ENCODE measurements at regions not wholly inside any gene's neighbourhood (a gene's known extent, or its start where the extent isn't known, plus 50 kb on each side); places are given as distances from the start of the nearest gene placed in this dataset.

- no peak overlapping the region for H2BK15ac ChIP-seq (ENCODE audit: low read length)
- H2BK5ac ChIP-seq (ENCODE audit: low read length), result no peak overlapping the region
- H3K27ac ChIP-seq (replicated peaks; ENCODE audit: low read length), result no peak overlapping the region
- H3K18ac ChIP-seq (ENCODE audit: low read length), result no peak overlapping the region
- H2BK120ac ChIP-seq (ENCODE audit: low read depth, low read length), result no peak overlapping the region
- DNase-seq (ENCODE audit: low spot score), result no peak
- H3K79me1 ChIP-seq (ENCODE audit: low read depth, low read length), result no peaks in the 10 kb centered on the region
- no peak overlapping the region for H4K91ac ChIP-seq (ENCODE audit: low read depth, low read length, poor library complexity)
- no CpG with 5 or more reads among the region's 3 CpGs for WGBS, 2 donors (ENCODE audit: extremely low coverage in 2 of 2, insufficient read length in 2 of 2, insufficient replicate concordance in 1 of 2)
- H3K9me3 ChIP-seq (replicated peaks in 1 of 2; ENCODE audit: control insufficient read depth in 2 of 2, insufficient read depth in 1 of 2, low read depth in 1 of 2, low read length in 2 of 2), result no peaks in the 10 kb centered on the region
- no peak overlapping the region for H2AFZ ChIP-seq (ENCODE audit: low read length)
- no peaks in the 10 kb centered on the region for H3K36me3 ChIP-seq (replicated peaks in 1 of 2; ENCODE audit: control insufficient read depth in 2 of 2, insufficient read depth in 2 of 2, low read length in 2 of 2)
- H2BK12ac ChIP-seq (ENCODE audit: low read length), result no peak overlapping the region
- H3K4me2 ChIP-seq (ENCODE audit: insufficient read depth, low read length, poor library complexity, severe bottlenecking), result no peak overlapping the region
- H3K23ac ChIP-seq (ENCODE audit: low read depth, low read length, poor library complexity), result no peak overlapping the region
- no peak overlapping the region for H2AK5ac ChIP-seq (ENCODE audit: low read depth, low read length)
- no peak overlapping the region for H4K8ac ChIP-seq (ENCODE audit: low read depth, low read length)
- no peak overlapping the region for H3K14ac ChIP-seq (ENCODE audit: low read length)
- H3K27me3 ChIP-seq (ENCODE audit: control insufficient read depth in 3 of 3, insufficient read depth in 3 of 3, low read depth in 1 of 3, low read length in 3 of 3), result no peaks in the 10 kb centered on the region
- H3K4ac ChIP-seq (ENCODE audit: low read length), result no peak overlapping the region
- H3K9ac ChIP-seq (ENCODE audit: low read depth, low read length, poor library complexity), result no peak overlapping the region
- H3K4me3 ChIP-seq (ENCODE audit: low read length in 2 of 2), result no peak overlapping the region
- H3K4me1 ChIP-seq (ENCODE audit: control insufficient read depth in 2 of 2, insufficient read depth in 1 of 2, low read depth in 1 of 2, low read length in 2 of 2), result peaks cover 20 to 22% of the 10 kb centered on the region in 2 donors
Measured at GRCh38 chr12:123100882-123101281, 50.0 kb downstream of the PITPNM2 start.

- Histone ChIP-seq H3K4me1 (ENCODE audit: control insufficient read depth in 2 of 2, insufficient read depth in 1 of 2, low read depth in 1 of 2, low read length in 2 of 2) (peaks cover 16 to 18% of the 10 kb centered on the region in 2 donors), H3K36me3 (replicated peaks in 1 of 2; ENCODE audit: control insufficient read depth in 2 of 2, insufficient read depth in 2 of 2, low read length in 2 of 2) (no peaks in the 10 kb centered on the region), H3K79me1 (ENCODE audit: low read depth, low read length) (no peaks in the 10 kb centered on the region), H3K27ac (replicated peaks; ENCODE audit: low read length) (no peak overlapping the region), H3K9ac (ENCODE audit: low read depth, low read length, poor library complexity) (no peak overlapping the region), H3K23ac (ENCODE audit: low read depth, low read length, poor library complexity) (no peak overlapping the region), H2AK5ac (ENCODE audit: low read depth, low read length) (no peak overlapping the region), H3K18ac (ENCODE audit: low read length) (no peak overlapping the region), H4K91ac (ENCODE audit: low read depth, low read length, poor library complexity) (no peak overlapping the region), H3K14ac (ENCODE audit: low read length) (no peak overlapping the region), H2AFZ (ENCODE audit: low read length) (no peak overlapping the region), H3K27me3 (ENCODE audit: control insufficient read depth in 3 of 3, insufficient read depth in 3 of 3, low read depth in 1 of 3, low read length in 3 of 3) (no peaks in the 10 kb centered on the region), H2BK5ac (ENCODE audit: low read length) (no peak overlapping the region), H2BK12ac (ENCODE audit: low read length) (no peak overlapping the region), H2BK120ac (ENCODE audit: low read depth, low read length) (no peak overlapping the region), H3K4me2 (ENCODE audit: insufficient read depth, low read length, poor library complexity, severe bottlenecking) (no peak overlapping the region), H3K4ac (ENCODE audit: low read length) (no peak overlapping the region), H4K8ac (ENCODE audit: low read depth, low read length) (no peak overlapping the region), H2BK15ac (ENCODE audit: low read length) (no peak overlapping the region), H3K4me3 (ENCODE audit: low read length in 2 of 2) (no peak overlapping the region), H3K9me3 (replicated peaks in 1 of 2; ENCODE audit: control insufficient read depth in 2 of 2, insufficient read depth in 1 of 2, low read depth in 1 of 2, low read length in 2 of 2) (no peaks in the 10 kb centered on the region)
- DNase-seq (ENCODE audit: low spot score), result no peak
- WGBS, 2 donors (ENCODE audit: extremely low coverage in 2 of 2, insufficient read length in 2 of 2, insufficient replicate concordance in 1 of 2), result no CpG with 5 or more reads among the region's 9 CpGs
Measured at GRCh38 chr12:123100450-123100849, 50.4 kb downstream of the PITPNM2 start.

DNA sequence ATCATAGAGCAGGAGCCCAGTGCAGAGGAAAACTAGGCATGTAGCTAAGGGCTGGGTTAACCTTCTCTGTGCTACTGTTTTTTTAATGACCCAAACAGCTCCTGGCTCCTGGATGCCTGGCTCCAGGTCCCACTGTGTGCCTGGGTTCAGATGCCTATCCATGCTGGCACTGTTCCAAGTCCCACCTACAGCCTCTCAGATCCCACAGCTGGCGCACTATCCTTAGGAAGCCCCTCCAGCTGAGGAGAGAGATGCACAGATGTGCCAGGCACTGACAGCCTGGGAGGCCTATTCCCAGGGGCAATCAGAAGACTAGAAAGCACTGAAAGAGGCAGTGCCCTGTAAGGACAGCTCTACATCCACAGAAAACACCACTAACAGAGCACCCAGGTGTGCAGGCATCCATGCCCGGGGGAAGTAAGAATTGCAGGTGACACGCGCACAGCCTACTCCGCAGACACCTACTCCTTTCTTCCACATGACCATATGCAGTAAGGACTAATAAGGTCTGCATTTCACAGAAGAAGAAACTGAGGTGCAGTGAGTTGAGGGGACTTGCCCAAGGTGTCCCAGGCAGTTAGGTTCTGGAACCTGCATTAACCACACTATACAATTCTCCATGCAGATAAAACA is 51.2 kb downstream of the PITPNM2 start:
- Histone ChIP-seq H4K91ac (ENCODE audit: low read depth, low read length, poor library complexity) (no peak overlapping the region), H3K9me3 (replicated peaks in 1 of 2; ENCODE audit: control insufficient read depth in 2 of 2, insufficient read depth in 1 of 2, low read depth in 1 of 2, low read length in 2 of 2) (no peaks in the 10 kb centered on the region), H3K4me1 (ENCODE audit: control insufficient read depth in 2 of 2, insufficient read depth in 1 of 2, low read depth in 1 of 2, low read length in 2 of 2) (peaks cover 11% of the 10 kb centered on the region in 2 donors), H3K4me2 (ENCODE audit: insufficient read depth, low read length, poor library complexity, severe bottlenecking) (no peak overlapping the region), H3K4ac (ENCODE audit: low read length) (peak overlapping the region; percentile 55), H2BK5ac (ENCODE audit: low read length) (no peak overlapping the region), H2AFZ (ENCODE audit: low read length) (no peak overlapping the region), H2BK12ac (ENCODE audit: low read length) (no peak overlapping the region), H3K18ac (ENCODE audit: low read length) (no peak overlapping the region), H3K4me3 (ENCODE audit: low read length in 2 of 2) (no peak overlapping the region), H3K9ac (ENCODE audit: low read depth, low read length, poor library complexity) (no peak overlapping the region), H3K27me3 (ENCODE audit: control insufficient read depth in 3 of 3, insufficient read depth in 3 of 3, low read depth in 1 of 3, low read length in 3 of 3) (no peaks in the 10 kb centered on the region), H3K14ac (ENCODE audit: low read length) (no peak overlapping the region), H3K79me1 (ENCODE audit: low read depth, low read length) (no peaks in the 10 kb centered on the region), H2BK120ac (ENCODE audit: low read depth, low read length) (no peak overlapping the region), H3K36me3 (replicated peaks in 1 of 2; ENCODE audit: control insufficient read depth in 2 of 2, insufficient read depth in 2 of 2, low read length in 2 of 2) (no peaks in the 10 kb centered on the region), H2AK5ac (ENCODE audit: low read depth, low read length) (no peak overlapping the region), H4K8ac (ENCODE audit: low read depth, low read length) (no peak overlapping the region), H3K27ac (replicated peaks; ENCODE audit: low read length) (no peak overlapping the region), H3K23ac (ENCODE audit: low read depth, low read length, poor library complexity) (no peak overlapping the region), H2BK15ac (ENCODE audit: low read length) (no peak overlapping the region)
- DNase-seq (ENCODE audit: low spot score), result no peak
- no CpG with 5 or more reads among the region's 5 CpGs for WGBS, 2 donors (ENCODE audit: extremely low coverage in 2 of 2, insufficient read length in 2 of 2, insufficient replicate concordance in 1 of 2)

DNA sequence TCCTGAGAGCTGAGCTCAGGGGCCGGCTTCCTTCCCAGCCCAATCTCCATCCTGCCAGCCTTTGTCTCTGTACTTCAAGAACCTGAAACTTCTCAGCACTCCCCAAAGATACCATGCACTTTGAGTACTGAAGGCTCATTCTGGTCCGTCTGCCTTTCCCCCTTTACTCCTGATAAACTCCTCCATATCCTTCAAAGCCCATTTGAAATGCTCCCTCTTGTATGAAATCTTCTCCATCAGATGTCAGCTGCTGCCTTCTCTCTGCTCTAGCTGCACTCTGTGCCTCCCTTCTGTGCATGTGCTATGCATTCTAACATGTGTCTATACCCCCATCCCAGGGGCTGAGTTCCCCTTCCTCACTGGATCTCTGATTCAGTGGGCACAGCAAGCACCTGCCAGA is 52.1 kb downstream of the PITPNM2 start:
- Histone ChIP-seq H3K4me2 (ENCODE audit: insufficient read depth, low read length, poor library complexity, severe bottlenecking) (no peak overlapping the region), H3K4ac (ENCODE audit: low read length) (no peak overlapping the region)

More for the DNA sequence above, 52.1 kb downstream of the PITPNM2 start:
- no peaks in the 10 kb centered on the region for H3K27me3 ChIP-seq (ENCODE audit: control insufficient read depth in 3 of 3, insufficient read depth in 3 of 3, low read depth in 1 of 3, low read length in 3 of 3)
- no peak overlapping the region for H3K18ac ChIP-seq (ENCODE audit: low read length)
- WGBS, 2 donors (ENCODE audit: extremely low coverage in 2 of 2, insufficient read length in 2 of 2, insufficient replicate concordance in 1 of 2), result no CpG with 5 or more reads among the region's 2 CpGs
- no peak overlapping the region for H3K23ac ChIP-seq (ENCODE audit: low read depth, low read length, poor library complexity)
- H2BK15ac ChIP-seq (ENCODE audit: low read length), result no peak overlapping the region
- H2BK120ac ChIP-seq (ENCODE audit: low read depth, low read length), result no peak overlapping the region
- no peak overlapping the region for H3K4me3 ChIP-seq (ENCODE audit: low read length in 2 of 2)
- H3K14ac ChIP-seq (ENCODE audit: low read length), result no peak overlapping the region
- DNase-seq (ENCODE audit: low spot score), result no peak
- no peak overlapping the region for H2BK12ac ChIP-seq (ENCODE audit: low read length)
- no peak overlapping the region for H3K9ac ChIP-seq (ENCODE audit: low read depth, low read length, poor library complexity)
- H3K27ac ChIP-seq (replicated peaks; ENCODE audit: low read length), result no peak overlapping the region
- no peak overlapping the region for H2AK5ac ChIP-seq (ENCODE audit: low read depth, low read length)
- no peaks in the 10 kb centered on the region for H3K36me3 ChIP-seq (replicated peaks in 1 of 2; ENCODE audit: control insufficient read depth in 2 of 2, insufficient read depth in 2 of 2, low read length in 2 of 2)
- no peaks in the 10 kb centered on the region for H3K79me1 ChIP-seq (ENCODE audit: low read depth, low read length)
- H3K4me1 ChIP-seq (ENCODE audit: control insufficient read depth in 2 of 2, insufficient read depth in 1 of 2, low read depth in 1 of 2, low read length in 2 of 2), result peaks cover 10 to 11% of the 10 kb centered on the region in 2 donors
- no peak overlapping the region for H4K8ac ChIP-seq (ENCODE audit: low read depth, low read length)
- H4K91ac ChIP-seq (ENCODE audit: low read depth, low read length, poor library complexity), result no peak overlapping the region
- H2BK5ac ChIP-seq (ENCODE audit: low read length), result no peak overlapping the region
- no peak overlapping the region for H2AFZ ChIP-seq (ENCODE audit: low read length)
- H3K9me3 ChIP-seq (replicated peaks in 1 of 2; ENCODE audit: control insufficient read depth in 2 of 2, insufficient read depth in 1 of 2, low read depth in 1 of 2, low read length in 2 of 2), result no peaks in the 10 kb centered on the region

All from neuronal stem cell (in vitro differentiated cells).